Head of caudate nucleus (tissue), 42 donors: ENCODE measurements at regions not wholly inside any gene's neighbourhood (a gene's known extent, or its start where the extent isn't known, plus 50 kb on each side); places are given as distances from the start of the nearest gene placed in this dataset.

Experiments
- DNase-seq, 42 donors: peaks; one replicate each; pipeline versions ENCODE4 v3.0.0 to v3.0.0-alpha.2; 2020 to 2021; ENCODE audit warnings: mixed read lengths in 7 of 42
- intact Hi-C: fragments of 100-400 bp; cut with DNase I; formaldehyde crosslinking; loops from one replicate; pipeline ENCODE4 v1.15.0; 2022

DNA sequence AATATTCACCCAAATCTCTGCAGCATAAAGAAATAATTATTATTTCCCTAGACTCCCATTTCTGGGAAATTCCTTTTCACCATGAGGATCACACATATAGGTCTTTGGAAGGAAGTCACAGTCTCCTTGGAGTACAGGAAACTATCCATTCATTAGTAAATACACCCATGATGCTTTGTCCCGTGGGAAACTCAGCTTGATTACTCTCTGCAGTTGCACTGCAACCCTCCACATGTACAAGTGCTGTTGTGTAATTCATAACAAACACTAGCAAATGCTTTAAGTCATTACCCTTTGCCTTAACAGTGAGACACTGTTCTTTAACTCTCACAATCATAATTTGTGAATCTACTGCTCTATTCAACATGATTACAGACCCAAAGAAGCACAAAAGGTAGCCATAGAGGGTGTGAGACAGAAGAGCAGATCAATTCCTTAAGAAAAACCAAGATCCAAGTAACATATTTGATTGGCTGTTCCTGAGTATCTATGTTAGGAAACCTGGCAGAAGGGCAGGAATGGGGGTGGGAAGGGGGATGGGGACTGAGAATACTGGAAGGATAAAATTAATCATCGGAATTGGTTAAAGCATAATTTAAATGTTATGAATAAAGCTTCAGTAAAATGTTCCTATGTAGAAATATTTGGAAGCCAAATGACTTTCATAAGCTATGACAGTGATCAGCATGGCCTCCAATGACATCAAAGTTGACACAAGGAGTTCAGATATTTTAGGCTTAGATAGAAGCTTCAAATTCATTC lies 268.0 kb downstream of the HACE1 start:
- intact Hi-C loops, result no loop called here
- DNase-seq, result peak in 4 of 42 donors; percentile 11 to 59 (median 35)

DNA sequence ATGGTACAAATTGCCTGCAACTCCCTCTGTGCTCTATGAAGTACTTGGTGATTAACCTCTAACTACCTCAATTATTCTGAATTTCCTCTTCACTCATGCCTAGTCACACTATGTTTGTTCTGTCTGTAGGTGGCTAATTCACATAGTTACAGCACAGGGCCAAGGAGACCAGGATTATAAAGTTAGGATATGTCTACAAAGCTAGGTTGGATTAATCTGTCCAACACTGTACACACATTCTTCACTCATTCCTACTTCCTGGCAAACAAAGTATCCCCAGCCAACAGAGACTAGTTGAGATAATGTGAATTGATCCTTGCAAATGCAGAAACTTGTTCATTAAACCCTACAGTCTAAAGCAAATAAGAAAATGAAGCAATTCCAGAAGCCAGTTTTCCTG lies 269.8 kb downstream of the HACE1 start:
- intact Hi-C loops, result no loop called here
- no peak for DNase-seq

DNA sequence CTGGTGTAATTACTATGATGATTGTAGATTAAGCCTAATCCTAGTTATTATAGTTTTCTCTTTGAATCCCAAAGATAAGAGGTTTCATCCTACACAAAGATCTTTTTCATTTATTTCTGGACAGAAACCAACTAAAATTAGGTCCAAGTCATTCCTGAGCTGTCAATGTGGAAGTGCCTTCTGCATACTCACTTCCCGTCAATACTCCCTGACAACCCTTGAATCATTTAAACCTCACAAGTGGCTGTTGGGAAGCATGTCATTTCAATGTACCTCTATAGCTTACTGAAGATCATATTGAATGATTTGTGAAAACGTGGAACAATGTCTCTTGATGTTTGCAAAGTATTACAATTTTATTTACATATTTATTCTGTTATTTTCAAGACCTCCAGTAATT lies 274.1 kb downstream of the HACE1 start:
- intact Hi-C loops, result no loop called here
- no peak for DNase-seq

DNA sequence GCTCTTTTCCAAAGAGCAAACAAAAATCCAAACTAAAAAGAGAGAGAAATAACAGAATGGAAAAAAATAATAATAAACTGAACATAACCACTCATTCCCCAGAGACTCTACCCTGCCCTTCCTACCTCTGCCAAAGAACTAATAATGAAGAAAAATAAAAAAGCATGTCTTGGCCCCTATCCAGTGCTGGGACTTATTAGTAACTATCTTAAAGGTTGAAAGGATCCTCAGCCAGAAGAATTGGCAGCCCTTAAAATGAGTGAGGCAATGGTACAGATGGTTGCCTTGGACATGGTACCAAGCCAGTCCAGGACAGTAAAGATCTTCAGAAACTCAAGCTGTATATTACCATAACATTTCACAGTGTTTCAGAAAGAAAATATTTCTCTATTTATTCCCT lies 279.3 kb downstream of the HACE1 start:
- intact Hi-C loops, result no loop called here
- no peak for DNase-seq

DNA sequence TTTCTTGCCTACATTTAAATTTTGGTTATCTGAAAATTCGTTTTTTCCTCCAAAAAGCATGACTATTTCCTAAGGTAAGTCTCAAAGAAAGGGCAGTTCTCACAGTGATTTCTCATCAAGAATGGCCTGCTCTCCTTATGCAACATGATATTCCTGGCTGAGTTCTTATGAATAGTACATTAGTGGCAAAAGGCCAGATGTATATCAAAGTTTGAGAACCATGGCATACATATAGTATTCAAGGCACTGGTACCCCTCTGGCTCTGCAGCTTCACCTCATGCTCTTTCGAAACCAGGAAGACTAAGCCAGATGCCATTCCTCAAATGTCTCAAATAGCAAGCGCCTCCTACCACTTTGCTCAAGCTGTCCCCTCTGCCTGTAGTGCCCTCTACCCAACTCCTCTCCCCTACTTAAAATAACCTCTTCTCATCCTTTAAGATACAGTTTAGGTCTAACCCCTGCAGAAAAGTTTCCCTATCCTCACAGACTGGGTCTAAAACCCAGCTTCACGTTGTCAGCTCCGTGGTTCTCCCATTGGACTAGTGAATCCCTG lies 280.3 kb downstream of the HACE1 start:
- no peak for DNase-seq
- intact Hi-C loops, result no loop called here

DNA sequence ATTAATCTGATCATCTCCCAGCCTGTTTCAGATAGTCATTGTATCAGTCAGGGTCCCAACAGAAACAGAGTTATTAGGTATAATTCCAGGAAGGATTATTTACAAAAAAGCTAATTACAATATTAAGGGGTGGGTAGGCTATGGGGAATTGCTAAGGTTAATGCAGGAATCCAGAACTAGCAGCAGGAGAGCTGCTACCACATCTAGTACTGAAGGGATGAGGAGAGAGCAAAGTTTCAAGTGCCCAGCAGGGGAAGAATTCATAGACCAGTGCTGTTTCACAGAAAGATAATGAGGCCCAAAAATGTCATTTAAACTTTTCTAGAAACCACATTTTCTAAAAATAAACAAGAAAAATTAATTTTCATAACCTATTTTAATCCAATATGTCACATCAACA lies 284.2 kb downstream of the HACE1 start:
- intact Hi-C loops, result no loop called here
- no peak for DNase-seq

DNA sequence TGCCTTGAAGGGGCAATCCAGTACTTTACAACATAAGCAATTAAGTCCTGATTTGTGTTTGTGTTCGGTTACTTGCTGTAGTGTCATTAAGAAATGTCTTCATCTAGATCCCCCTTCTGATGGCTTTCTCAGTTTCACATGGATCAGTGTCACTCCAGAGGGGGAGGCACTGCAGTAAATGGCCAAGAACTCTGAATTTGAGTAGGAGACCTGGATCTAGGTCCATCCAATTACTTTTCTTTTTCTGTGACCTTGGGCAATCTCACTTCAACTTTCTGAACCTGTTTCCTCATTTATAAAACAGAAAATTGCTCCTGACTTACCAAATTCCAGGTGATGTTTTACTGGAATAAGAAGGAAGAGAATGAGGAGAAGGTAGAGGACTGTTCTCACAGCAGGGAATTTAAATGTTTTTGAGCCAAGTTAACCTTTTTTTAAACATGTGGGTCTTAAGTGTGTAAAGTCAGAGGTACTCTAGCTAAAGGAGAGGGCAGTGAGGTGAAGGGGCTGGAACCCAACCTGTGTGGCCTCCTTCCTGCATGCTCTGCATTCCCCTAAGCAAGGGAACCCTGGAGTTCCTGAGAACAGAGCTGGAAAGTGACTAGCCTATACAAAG lies 285.5 kb downstream of the HACE1 start:
- DNase-seq, result no peak
- intact Hi-C loops, result no loop called here

DNA sequence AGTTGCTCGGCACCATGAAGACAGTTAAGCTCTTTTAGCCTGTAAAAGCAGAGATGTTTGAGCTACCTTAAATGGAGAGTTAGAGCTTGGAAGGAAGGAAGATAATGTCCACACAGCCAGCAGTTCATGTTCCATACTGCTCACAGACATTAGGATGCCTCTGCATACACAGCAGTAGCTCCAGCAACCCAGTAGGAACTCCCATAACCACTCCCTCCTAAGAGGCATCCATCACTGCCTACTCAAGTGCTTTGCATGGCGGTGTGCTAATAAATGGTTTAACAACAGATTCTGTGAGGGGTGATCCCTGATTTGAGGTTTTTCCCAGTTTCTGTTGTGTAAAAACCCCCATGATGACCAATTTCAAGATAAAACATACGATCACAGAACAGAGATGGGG lies 286.4 kb downstream of the HACE1 start:
- DNase-seq, result no peak
- intact Hi-C loops, result no loop called here

DNA sequence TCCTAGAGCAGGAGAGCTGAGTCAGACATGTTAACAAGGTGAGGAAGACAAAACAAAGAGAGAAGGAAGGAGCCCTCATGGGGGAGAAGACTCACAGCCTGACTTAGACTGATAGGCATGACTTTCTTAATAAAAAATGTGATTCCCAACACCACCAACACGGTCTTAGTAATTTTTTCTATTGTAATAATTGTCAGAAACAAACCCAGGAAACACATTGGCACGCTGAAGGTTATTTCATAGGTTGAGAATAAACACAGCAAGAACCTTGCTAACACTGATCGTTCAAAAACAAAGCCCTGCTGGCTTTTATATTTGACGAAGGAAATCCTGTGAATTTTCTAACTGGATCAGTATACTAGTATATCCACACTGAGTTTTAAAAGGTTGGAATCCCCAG lies 286.8 kb downstream of the HACE1 start:
- no peak for DNase-seq
- intact Hi-C loops, result no loop called here

DNA sequence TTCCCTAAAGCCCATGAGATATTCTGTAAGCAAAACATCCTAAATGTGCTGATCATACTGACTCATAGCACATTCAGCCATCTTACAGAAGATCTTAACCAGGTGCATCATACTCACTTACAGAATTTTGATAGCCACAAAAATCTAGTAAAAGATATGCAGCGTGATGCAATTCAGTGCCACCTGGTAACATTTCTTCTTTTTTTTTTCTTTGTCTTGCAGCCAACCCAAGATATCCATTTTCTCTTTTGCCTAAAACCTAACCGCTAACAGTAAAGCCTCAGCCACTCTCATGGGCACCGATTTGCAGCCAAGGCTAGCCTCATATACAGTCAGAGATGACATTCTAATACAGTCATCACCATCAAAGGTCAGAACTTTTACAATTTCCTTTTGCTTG lies 293.3 kb downstream of the HACE1 start:
- DNase-seq, result no peak
- intact Hi-C loops, result no loop called here

DNA sequence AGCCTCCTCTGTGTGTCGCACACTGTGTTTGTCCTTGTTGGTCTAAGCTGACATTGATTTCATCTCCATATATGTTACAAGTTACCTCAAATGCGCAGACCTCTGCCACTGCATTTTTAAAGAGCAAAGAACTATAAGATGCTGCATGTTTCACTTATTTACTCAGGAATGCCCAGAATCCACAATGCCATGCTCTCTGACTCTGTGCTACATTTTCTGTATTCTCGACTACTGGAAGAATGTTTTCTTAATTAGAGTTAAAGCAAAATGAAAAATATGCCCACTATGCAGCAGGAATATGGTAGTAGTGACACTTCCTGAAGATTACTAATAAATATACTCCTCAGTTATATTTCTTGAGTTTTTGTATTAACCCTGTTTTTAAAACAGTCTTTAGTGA lies 296.4 kb downstream of the HACE1 start:
- no peak for DNase-seq
- intact Hi-C loops, result no loop called here

DNA sequence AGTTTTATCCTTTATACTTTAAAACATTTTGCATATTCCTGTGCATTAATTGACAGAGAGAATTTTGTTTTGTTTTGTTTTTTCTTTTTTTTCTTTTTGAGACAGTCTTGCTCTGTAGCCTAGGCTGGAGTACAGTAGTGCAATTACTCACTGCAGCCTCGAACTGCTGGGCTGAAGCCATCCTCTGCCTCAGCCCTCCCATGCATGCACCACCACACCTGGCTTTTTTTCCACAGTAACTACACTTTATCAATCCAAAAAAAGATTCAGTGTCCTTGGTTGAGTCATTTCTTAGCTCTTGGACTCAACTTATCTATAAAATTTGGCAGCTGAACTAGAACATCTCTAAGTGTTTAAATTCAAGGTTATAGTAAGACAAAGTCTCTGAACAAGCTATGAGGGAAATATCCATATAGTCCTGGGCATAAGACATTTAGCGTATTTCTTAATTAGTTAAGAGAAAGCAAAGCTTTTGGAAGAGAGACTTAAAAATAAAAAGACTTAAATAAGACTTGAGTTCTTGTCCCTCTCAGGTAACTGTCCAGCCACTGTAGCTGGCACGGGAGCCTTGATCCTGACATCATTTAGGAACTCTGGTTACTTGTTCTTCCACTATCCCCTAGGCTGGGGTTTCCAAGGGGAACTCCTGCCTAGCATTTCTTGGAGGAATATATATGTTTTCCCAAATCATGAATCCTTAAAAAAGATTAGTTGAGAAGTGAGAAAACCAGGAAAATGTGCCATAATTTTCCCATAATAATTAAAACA lies 300.1 kb downstream of the HACE1 start:
- no peak for DNase-seq
- intact Hi-C loops, result no loop called here

DNA sequence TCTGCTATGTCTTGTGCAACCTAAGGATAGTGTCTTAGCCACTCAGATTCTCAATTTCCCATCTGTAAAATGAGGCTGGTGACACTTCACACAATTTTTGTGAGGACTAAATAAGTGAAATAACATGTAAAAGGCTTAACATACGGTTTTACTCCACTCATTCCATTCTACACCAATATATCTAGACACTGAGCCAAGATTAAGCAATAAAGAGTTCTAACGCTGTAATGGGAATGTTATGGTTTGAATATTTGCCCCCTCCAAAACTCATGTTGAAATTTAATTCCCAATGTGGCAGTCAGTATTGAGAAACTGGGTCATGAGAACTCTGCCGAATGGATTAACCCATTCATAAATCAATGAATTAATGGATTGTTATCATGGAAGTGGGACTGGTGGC lies 301.0 kb downstream of the HACE1 start:
- intact Hi-C loops, result no loop called here
- DNase-seq, result no peak

DNA sequence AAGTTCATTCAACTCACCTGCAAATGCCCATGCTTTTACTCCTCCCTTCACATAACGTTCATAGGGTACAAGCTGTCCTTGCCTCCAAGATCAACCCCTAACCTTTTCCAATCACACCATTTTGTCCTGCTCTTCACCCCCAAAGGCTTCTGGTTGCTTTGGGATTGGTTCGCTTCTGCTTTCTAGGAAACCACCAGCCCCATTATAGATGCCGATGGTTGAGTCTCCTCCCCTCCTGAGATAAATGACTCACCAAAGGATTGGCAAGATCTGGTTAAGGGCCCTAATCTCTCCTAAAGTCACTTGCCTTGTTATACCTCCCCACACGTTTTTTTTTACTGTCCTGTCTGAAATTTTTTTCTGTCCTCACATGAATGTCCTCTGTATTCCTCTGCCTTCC lies 311.4 kb downstream of the HACE1 start:
- intact Hi-C loops, result no loop called here
- DNase-seq, result no peak

DNA sequence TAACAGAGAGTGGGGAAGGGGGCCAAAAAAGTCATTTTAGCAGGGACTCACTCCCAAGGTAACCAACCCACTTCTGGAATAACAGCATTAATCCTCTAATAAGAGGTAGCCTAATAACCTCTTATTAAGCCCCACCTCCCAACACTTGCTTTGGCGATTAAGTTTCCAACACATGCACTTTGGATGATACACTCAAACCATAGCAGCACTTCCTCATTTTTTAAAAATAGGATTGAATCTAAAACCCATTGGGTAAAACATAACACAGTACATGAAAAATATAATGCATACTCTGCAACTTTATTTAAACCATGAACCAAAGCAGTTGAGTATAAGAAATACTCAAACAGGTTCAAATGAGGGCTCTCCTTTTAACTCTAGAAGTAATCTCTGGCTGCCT lies 318.3 kb downstream of the HACE1 start:
- DNase-seq, result no peak

DNA sequence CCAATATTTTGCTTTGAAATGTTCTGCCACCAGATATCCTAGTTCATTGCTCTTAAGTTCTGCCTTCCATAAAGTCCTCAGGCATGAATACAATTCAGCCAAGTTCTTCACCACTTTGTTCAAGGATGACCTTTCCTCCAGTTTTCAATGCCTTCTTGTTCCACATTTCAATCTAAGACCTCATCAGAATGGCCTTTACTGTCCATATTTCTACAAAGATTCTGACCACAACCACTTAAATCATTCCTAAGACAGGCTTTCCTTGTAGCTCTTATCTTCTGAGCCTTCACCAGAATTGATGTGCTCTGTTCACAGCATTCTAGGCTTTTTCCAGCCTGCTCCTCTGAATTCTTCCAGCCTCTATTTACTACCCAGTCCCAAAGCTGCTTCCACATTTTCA lies 319.0 kb downstream of the HACE1 start:
- intact Hi-C loops, result no loop called here

More for the DNA sequence above, 318.3 kb downstream of the HACE1 start:
- intact Hi-C loops, result no loop called here

DNA sequence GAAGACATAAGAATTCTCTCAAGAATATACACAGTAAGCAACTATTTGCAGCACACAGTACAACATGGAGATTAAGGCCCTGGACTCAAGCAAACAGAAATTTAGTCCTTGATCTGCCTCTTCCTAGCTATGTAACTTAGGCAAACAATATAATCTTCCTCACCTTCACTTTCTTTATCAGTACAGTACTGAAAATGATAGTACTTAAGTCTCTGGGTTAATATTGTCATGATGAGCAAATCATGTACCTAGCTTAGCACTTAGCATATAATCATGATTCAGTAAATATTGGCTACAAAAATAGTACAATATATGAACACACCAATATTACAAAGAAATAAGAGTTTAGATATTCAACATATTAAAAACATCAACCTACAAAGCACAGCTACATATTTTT lies 320.5 kb downstream of the HACE1 start:
- no peak for DNase-seq
- intact Hi-C loops, result no loop called here

More for the DNA sequence above, 319.0 kb downstream of the HACE1 start:
- DNase-seq, result no peak

DNA sequence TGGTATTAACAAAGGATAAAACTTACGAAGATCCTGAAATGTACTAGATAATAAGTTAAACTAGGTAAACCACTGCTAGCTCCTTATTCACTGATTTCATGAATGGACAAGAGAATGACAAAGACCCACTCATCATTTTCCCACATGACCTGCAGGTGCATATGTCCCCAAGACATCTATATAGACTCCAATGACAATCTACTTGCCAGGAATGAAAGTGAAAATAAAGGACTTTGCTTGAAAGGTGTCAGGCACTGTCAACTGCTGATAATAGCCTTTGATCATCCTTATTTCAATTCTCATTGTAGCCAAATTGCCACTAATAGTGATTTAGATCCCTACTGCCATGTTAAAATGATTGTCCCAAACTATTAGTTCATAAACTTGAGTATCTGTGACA lies 321.8 kb downstream of the HACE1 start:
- no peak for DNase-seq
- intact Hi-C loops, result no loop called here

DNA sequence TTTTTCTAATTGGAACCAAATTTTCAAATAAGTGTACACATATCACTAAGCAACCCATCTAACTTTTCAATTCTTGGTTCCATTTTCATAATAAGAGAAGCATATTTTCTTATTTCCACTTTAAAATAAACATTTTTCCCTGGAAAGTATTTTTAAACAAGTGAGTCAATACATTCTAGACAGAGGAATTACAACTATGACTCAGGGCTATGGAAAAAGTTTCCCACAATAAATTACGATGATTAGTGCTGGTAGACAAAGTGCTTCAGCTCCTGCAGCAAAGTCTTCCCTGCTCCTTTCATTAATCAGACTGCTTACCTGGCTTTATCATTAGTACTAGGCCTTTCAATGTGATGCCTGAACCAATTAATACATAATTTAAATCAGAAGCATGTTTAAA lies 322.5 kb downstream of the HACE1 start:
- no peak for DNase-seq
- intact Hi-C loops, result no loop called here

DNA sequence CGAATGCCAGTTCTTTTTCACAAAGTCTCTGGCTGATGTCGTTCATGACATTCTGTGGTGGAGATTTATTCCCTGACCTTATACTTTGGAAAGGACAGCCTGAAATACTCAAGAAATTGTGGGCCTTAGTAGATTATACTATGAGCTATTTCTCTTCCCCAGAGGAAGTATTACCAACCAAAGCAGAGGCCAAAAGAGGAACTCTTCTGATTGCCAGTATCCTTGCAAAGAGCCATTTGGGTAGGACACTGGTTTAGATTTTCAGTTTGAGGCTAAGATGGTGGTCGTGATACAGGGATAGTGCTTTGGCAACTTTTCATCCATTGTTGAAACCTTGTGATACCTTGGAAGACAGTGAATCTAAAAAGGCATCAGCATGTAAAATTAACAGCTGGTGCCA lies 327.3 kb downstream of the HACE1 start:
- DNase-seq, result no peak
- intact Hi-C loops, result no loop called here
